Stomach (tissue), 8 donors: ENCODE measurements at regions not wholly inside any gene's neighbourhood (a gene's known extent, or its start where the extent isn't known, plus 50 kb on each side); places are given as distances from the start of the nearest gene placed in this dataset.
"Not testable (repeated sequence)": the region's sequence is repeated elsewhere in the genome, so short reads cannot be mapped to it uniquely, and the experiment has no call there.

Experiments
- DNase-seq, 2 donors: peaks; one replicate each; pipeline versions ENCODE4 v3.0.0 to v3.0.0-alpha.2; 2013 to 2019
- H3K27ac ChIP-seq, 5 donors: fragments of 200-600 bp in 4 of 5; sonication (generic) in 4 of 5; one replicate each; pipeline ENCODE4 v1.5.1; 2013 to 2019; ENCODE audit warnings: mild to moderate bottlenecking in 1 of 5, moderate library complexity in 1 of 5
- H3K27me3 ChIP-seq, 3 donors: fragments of 200-600 bp; sonication (generic); one replicate each; pipeline ENCODE4 v1.5.1; 2017 to 2019; ENCODE audit warnings: mixed run types in 1 of 3
- H3K36me3 ChIP-seq, 4 donors: fragments of 200-600 bp; sonication (generic); 1 replicate in 3 of 4; 2 replicates in 1 of 4; pipeline ENCODE4 v1.5.1; 2016 to 2019
- H3K4me1 ChIP-seq, 4 donors: fragments of 200-600 bp; sonication (generic); one replicate each; pipeline ENCODE4 v1.5.1; 2016 to 2019
- H3K4me3 ChIP-seq, 4 donors: fragments of 200-600 bp; sonication (generic) in 3 of 4; one replicate each; pipeline ENCODE4 v1.5.1; 2016 to 2019; ENCODE audit warnings: mild to moderate bottlenecking in 1 of 4
- H3K9me3 ChIP-seq, 4 donors: fragments of 200-600 bp; sonication (generic); one replicate each; pipeline ENCODE4 v1.5.1; 2016 to 2019
- POLR2AphosphoS5 ChIP-seq, 3 donors: sonication (generic); formaldehyde crosslinking; IDR thresholded peaks; one replicate each; pipeline ENCODE4 v1.6.1; 2016; ENCODE audit warnings: antibody characterized with exemption in 3 of 3
- WGBS, 5 donors: extraction: QIAGEN DNeasy Blood & Tissue Kit in 3 of 5; methylation state at CpG; one replicate each; pipeline versions ENCODE4 v1.1.5 to v1.1.7; 2013 to 2018; 5-methylcytosine and 5-hydroxymethylcytosine counted together
- intact Hi-C: fragments of 100-400 bp; cut with DNase I; formaldehyde crosslinking; loops from one replicate; pipeline ENCODE4 v1.15.1; 2023; ENCODE audit warnings: low total_unique reads
- donor health status: healthy with polysubstance abuse.
- donor health status: Bipolar disorder and iron deficiency.
- donor health status: healthy.

DNA sequence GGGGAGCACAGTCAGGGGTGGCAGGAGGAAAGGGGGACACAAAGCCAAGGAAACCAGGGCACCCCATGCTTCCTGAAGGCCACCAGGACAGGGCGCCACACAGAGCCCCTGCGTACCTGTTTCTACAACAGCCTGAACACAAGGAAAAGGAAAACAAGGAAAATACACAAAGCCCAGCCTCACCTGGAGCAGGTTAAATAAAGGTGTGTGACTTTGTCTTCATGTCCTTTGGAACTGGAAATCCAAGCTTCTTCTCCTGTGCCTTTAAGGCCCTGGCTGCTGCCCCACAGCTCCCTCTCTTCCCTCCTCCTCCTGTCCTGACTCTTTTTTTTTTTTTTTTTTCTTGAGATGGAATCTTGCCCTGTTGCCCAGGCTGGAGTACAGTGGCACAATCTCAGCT, 70.0 kb downstream of the ART5 start:
- intact Hi-C loops, H3K4me1 ChIP-seq, H3K27me3 ChIP-seq, H3K36me3 ChIP-seq, H3K9me3 ChIP-seq: not testable (repeated sequence)
- peak in 2 of 3 donors; percentile 30 to 56 for TF ChIP-seq POLR2AphosphoS5 (IDR thresholded peaks at IDR 0.05)
- peak; percentile 62 to 71 for DNase-seq
- Histone ChIP-seq H3K4me3 (peak overlapping the region in 1 of 4 donors; percentile 6), H3K27ac (peak overlapping the region; percentile 60 to 87 (median 67))
- 38 to 75% (median 43%) methylated on average over 2 of the region's 2 CpGs for WGBS, 5 donors

DNA sequence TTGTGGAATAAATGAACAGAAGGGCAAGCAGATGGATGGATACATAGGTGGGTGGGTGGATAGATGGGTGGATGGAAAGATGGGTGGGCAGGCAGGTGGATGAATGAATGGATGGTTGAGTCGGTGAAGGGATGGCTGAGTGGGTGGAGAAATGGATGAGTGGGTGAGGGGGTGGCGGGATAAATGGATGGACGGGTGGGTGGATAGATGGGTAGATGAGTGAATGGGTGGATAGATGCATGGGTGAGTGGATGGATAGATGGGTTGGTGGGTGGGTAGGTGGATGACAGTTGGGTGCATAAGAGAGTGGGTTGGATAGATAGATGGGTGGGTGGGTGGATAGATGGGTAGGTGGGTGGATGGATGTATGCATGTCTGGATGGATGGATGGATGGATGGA, 76.0 kb downstream of the ART5 start:
- H3K9me3 ChIP-seq, H3K4me3 ChIP-seq, H3K4me1 ChIP-seq, H3K27me3 ChIP-seq, intact Hi-C loops, DNase-seq, H3K36me3 ChIP-seq, H3K27ac ChIP-seq: not testable (repeated sequence)
- WGBS, 5 donors, result 90 to 100% (median 95%) methylated on average over 2 to 3 of the region's 3 CpGs

DNA sequence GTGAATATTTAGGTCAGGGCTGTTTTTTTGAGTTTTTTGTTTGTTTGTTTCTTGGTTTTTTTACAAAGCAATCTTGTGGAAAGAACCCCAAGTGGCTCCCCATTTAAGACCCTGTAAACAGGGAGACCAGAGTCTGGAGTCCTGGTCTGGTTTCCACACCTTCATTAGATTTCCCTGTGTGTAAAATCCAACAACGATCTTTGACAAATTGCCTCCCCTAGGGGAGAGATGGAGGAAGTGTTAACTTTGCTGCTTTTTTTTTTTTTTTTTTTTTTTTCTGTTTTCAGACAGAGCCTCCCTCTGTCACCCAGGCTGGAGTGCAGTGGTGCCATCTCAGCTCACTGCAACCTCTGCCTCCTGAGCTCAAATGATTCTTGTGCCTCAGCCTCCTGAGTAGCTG, 77.4 kb downstream of the ART5 start:
- H3K27me3 ChIP-seq, intact Hi-C loops, H3K27ac ChIP-seq, H3K4me1 ChIP-seq, H3K9me3 ChIP-seq, H3K4me3 ChIP-seq, H3K36me3 ChIP-seq: not testable (repeated sequence)
- DNase-seq, result peak in 1 of 2 donors; percentile 19
- WGBS, 5 donors, result 0% methylated on average over 1 of the region's 1 CpG

DNA sequence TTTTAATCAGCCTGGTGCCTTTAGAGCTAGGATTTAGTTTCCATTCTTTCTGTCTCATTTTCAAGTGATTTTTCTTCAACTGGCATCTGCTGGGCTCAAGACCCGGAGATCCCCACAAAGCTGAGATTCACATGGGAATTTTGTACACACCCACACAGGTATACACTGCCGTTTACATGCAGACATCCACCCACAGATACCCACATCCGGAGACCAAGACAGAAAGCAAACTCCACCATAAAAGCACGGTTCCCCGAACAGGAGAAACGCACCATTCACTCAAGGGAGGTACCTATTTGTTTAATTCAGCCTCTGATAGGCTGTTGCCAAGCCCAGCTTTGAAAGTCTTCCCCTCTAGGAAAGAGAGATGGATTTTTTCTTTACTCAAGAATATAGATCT, 87.2 kb downstream of the ART5 start:
- intact Hi-C loops, H3K27me3 ChIP-seq, H3K9me3 ChIP-seq, H3K36me3 ChIP-seq, H3K27ac ChIP-seq, H3K4me3 ChIP-seq, H3K4me1 ChIP-seq, DNase-seq: not testable (repeated sequence)
- whole genome bisulfite sequencing, 5 donors, result 16 to 44% (median 20%) methylated on average over 6 of the region's 6 CpGs

DNA sequence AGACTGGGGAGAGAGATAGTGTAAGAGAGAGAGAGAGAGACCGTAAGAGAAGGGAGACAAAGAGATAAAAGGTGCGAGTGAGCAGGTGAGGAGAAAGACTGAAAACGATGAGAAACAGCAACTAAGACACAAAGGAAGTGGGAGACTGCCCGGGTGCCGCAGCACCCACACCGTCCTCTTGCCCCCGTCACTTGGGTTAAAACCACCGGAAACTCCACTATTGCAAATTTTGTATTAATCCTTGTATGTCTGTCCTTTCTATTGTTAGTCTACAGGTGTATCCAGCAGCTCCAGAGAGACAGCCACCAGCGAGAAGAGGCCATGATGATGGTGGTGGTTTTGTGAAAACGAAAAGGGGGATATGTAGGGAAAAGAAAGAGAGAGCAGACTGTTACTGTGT, 96.8 kb downstream of the ART5 start:
- H3K27me3 ChIP-seq, H3K36me3 ChIP-seq, intact Hi-C loops, H3K9me3 ChIP-seq, H3K4me3 ChIP-seq, H3K4me1 ChIP-seq, DNase-seq, H3K27ac ChIP-seq: not testable (repeated sequence)
- WGBS, 5 donors, result 79 to 91% (median 89%) methylated on average over 10 of the region's 10 CpGs

DNA sequence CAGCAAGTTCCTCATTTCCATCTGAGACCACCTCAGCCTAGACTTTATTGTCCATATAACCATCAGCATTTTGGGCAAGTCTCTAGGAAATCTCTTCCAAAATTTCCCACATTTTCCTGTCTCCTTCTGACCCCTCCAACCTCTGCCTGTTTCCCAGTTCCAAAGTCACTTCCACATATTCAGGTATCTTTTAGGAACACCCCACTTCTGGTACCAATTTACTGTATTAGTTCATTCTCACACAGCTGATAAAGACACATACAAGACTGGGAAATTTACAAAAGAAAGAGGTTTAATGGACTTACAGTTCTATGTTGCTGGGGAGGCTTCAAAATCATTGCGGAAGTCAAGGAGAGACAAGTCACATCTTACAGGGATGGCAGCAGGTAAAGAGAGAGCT, 103.6 kb downstream of the ART5 start:
- H3K27me3 ChIP-seq, H3K27ac ChIP-seq, H3K4me3 ChIP-seq, DNase-seq, intact Hi-C loops, H3K36me3 ChIP-seq, H3K4me1 ChIP-seq: not testable (repeated sequence)
- WGBS, 5 donors, result 89 to 100% (median 100%) methylated on average over 1 of the region's 1 CpG
- peaks cover 0 to 17% (median 13%) of the 10 kb centered on the region in 4 donors for H3K9me3 ChIP-seq

DNA sequence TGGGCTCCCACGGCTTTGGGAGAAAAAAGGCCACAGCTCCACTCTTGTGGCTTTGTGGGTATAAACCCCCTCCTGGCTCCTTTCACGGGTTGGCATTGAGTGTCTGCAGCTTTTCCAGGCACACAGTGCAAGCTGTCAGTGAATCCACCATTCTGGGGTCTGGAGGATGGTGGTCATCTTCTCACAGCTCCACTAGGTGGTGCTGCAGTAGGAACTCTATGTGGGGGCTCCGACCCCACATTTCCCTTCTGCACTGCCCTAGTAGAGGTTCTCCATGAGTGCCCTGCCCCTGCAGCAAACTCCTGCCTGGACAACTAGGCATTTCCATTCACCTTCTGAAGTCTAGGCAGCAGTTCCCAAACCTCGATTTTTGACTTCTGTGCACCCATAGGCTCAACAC, 104.5 kb downstream of the ART5 start:
- intact Hi-C loops, H3K4me3 ChIP-seq, H3K27me3 ChIP-seq, H3K4me1 ChIP-seq, H3K27ac ChIP-seq, DNase-seq, H3K36me3 ChIP-seq: not testable (repeated sequence)
- WGBS, 5 donors, result 64 to 90% (median 71%) methylated on average over 2 to 4 of the region's 4 CpGs
- peaks cover 0 to 17% (median 13%) of the 10 kb centered on the region in 4 donors for H3K9me3 ChIP-seq

DNA sequence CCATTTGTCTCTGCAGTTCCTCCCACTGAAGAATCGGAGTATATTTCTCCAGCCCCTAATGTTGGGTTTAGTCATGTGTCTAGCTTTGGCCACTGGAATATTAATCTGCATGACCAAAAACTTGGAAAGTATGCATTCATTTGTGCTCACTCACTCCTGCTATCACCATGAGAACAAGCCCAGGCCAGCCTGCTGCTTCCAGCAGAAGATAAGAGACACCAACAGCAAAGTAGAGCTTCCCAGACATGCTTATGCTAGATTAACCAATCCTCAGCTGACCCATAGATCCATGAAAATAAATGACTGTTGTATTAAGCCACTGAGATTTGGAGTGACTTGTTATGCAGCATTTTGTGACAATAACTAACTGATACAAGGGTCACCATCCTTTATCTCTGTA, 108.8 kb downstream of the ART5 start:
- DNase-seq, H3K4me3 ChIP-seq, H3K4me1 ChIP-seq, H3K36me3 ChIP-seq, H3K27ac ChIP-seq, H3K27me3 ChIP-seq, intact Hi-C loops, H3K9me3 ChIP-seq: not testable (repeated sequence)
- 86 to 100% (median 100%) methylated on average over 1 of the region's 1 CpG for WGBS, 5 donors

DNA sequence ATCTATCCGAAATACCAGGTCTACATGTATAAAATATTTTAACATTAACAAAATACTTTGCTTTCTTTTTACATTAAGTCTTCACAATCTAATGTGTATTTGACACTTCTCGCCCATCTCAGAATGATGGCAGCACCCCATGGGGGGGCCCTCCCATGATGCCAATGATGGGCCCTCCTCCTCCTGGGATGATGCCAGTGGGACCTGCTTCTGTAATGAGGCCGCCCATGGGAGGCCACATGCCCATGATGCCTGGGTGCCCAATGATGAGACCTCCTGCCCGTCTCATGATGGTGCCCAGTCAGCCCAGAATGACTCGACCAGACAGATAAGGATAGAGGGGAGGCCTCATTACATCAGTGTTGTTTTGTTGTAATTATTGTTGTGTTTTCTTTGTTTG, 110.5 kb downstream of the ART5 start:
- 86 to 95% (median 92%) methylated on average over 5 of the region's 5 CpGs for WGBS, 5 donors
- intact Hi-C loops, H3K27ac ChIP-seq, DNase-seq, H3K4me1 ChIP-seq, H3K36me3 ChIP-seq, H3K4me3 ChIP-seq, H3K27me3 ChIP-seq, H3K9me3 ChIP-seq: not testable (repeated sequence)

DNA sequence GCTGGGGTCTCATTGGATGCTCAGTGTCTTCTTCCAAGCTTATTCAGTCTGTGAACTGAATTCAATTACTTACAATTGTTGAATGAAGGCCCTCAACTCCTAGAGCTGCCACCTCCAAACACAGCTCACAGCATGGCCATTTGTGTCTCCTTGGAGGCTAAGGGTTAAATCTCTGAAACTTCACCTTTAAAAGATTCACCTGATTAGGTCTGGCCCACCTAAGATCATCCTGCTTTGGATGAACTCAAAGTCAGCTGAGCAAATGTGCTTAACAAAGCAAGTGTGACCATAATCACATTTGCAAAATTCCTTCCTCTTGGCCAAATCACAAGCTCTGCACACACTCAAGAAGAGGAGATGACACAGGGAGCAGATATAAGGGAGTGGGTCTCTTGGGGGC, 118.2 kb downstream of the ART5 start:
- intact Hi-C loops, H3K4me3 ChIP-seq, H3K27me3 ChIP-seq, H3K27ac ChIP-seq, H3K36me3 ChIP-seq, DNase-seq, H3K4me1 ChIP-seq: not testable (repeated sequence)
- H3K9me3 ChIP-seq, result peaks cover 0 to 11% (median 3%) of the 10 kb centered on the region in 4 donors

DNA sequence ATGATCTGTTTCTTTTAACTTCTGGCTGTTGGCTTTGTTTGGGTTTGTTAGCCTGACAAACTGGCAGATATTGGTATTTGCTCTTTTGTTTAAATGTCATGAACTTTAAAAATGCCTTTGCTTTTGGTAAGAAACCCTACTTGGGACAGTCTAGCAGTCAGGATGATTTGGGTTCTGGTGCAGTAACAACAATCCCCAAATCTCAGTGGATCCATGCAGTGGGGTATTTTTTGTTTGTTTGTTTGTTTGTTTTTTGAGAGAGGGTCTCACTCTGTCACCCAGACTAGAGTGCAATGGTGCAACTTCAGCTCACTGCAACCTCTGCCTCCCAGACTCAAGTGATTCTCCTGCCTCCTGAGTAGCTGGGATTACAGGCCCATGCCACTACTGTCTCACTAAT, 120.9 kb downstream of the ART5 start:
- DNase-seq, intact Hi-C loops, H3K36me3 ChIP-seq, H3K4me3 ChIP-seq, H3K27me3 ChIP-seq, H3K27ac ChIP-seq, H3K4me1 ChIP-seq: not testable (repeated sequence)
- peaks cover 0 to 11% (median 3%) of the 10 kb centered on the region in 4 donors for H3K9me3 ChIP-seq

DNA sequence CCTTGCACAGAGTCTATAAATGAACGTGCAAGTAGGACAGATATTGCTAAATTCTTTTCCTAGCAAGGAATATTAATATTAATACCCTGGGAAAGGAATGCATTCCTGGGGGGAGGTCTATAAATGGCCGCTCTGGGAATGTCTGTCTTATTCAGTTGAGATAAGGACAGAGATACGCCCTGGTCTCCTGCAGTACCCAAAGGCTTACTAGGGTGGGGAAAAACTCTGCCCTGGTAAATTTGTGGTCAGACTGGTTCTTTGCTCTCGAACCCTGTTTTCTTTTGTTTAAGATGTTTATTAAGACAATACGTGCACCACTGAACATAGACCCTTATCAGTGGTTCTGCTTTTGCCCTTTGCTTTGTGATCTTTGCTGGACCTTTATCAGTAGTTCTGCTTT, 122.0 kb downstream of the ART5 start:
- H3K27ac ChIP-seq, DNase-seq, intact Hi-C loops: not testable (repeated sequence)

More for the DNA sequence above, 122.0 kb downstream of the ART5 start:
- not testable (repeated sequence) for H3K4me3 ChIP-seq, H3K27me3 ChIP-seq, H3K4me1 ChIP-seq, H3K36me3 ChIP-seq
- 51 to 68% (median 63%) methylated on average over 5 of the region's 5 CpGs for WGBS, 5 donors
- H3K9me3 ChIP-seq, result peaks cover 0 to 11% (median 3%) of the 10 kb centered on the region in 4 donors
